ENCODE measurements at regions not wholly inside any gene's neighbourhood (a gene's known extent, or its start where the extent isn't known, plus 50 kb on each side); places are given as distances from the start of the nearest gene placed in this dataset.

DNA sequence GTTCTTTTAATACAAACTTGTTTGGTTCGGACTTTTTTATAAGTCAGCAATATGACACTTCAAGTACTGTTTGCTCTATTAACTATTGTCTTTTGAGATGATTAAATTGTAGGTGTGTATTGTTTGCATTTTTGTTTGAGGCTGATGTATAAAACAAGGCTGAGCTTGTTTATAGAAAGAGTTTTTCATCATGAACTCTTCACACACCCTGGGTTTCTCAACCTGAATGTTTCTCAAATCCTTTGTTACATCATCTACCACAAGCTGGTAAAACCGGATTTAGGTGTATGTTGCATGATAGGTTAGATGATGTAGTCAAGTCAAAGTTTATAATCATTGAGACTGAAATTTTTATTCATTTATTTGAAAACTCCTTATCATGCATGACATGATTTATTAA lies 335.2 kb upstream of the LRATD1 start:
- H3K27ac ChIP-seq = no peak overlapping the region
- TF ChIP-seq ZFX (IDR thresholded peaks at IDR 0.05) = no peak
- TF ChIP-seq, protein P1, sequence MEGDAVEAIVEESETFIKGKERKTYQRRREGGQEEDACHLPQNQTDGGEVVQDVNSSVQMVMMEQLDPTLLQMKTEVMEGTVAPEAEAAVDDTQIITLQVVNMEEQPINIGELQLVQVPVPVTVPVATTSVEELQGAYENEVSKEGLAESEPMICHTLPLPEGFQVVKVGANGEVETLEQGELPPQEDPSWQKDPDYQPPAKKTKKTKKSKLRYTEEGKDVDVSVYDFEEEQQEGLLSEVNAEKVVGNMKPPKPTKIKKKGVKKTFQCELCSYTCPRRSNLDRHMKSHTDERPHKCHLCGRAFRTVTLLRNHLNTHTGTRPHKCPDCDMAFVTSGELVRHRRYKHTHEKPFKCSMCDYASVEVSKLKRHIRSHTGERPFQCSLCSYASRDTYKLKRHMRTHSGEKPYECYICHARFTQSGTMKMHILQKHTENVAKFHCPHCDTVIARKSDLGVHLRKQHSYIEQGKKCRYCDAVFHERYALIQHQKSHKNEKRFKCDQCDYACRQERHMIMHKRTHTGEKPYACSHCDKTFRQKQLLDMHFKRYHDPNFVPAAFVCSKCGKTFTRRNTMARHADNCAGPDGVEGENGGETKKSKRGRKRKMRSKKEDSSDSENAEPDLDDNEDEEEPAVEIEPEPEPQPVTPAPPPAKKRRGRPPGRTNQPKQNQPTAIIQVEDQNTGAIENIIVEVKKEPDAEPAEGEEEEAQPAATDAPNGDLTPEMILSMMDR (conservative IDR thresholded peaks at IDR 0.05) = no peak

DNA sequence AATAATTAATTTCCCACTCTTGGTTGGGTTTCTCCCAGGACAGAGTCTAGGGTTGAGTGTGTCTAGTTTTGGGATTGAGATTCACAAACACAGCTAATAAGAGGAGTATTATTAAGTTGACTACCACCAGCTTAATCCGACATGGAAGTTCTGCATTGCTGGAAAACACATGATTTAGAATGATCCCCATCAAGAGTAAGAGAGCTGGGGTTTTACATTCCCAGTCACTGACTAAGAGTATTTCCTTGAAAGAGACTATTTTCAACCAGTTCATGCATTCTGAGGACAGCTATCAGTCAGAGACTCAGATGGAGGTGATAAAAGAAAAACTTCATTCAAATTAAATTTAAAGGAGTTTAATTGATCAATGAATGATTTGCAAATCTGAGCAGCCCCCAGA lies 334.6 kb upstream of the LRATD1 start:
- no peak overlapping the region for H3K27ac ChIP-seq
- no peak for TF ChIP-seq ZFX (IDR thresholded peaks at IDR 0.05)
- TF ChIP-seq, protein P1 (conservative IDR thresholded peaks at IDR 0.05) = no peak

DNA sequence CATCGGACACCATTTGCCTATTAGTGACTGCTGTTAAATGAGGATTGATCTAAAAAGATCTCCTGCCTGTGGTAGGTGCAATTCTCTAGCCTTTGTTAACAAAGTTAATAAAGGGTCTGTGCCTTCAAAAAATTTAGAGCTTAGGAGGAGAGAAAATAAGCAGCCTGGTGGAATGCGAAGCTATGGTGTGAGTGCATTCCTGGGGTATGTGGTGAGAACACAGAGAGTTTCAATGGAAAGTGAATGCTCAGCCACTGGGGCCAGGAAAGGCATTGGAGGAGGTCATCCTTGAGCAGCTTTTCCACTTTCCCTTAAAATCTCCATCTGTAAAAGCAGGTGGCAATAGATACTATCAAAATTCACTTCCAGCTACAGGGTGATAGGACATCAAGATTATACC lies 331.2 kb upstream of the LRATD1 start:
- TF ChIP-seq, protein P1 (conservative IDR thresholded peaks at IDR 0.05) = no peak
- no peak for TF ChIP-seq ZFX (IDR thresholded peaks at IDR 0.05)
- H3K27ac ChIP-seq = no peak overlapping the region

DNA sequence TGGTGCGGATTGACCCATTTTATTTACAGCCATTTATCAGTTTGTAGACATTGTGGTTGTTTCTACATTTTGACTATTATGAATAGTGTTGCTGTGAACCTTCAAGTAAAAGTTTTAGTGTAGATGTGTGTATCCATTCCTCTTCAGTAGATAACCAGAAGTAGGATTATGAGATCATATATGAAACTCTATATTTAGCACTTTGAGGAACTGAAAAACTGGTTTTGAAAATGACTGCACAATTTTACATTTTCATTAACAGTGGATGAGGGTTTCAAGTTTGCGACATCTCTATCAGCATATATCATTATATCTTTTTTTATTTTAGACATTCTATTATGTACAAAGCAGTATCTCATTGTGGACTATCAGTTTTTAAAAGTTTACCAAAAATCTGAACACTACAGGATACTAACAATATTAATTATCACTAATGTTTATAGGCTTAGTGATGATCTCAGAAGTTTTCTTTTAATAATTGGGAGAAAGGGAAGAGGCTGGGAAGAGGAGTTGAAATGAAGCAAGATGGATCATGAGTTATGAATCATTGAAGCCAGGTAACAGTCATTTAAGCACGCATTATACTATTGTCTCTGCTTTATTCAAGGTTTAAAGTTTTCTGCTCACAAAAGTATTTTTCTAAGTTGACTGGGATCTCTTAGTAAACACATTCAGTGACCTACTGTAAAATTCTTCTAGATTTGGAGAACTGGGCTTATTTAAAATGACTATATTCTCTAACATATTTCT lies 329.0 kb upstream of the LRATD1 start:
- TF ChIP-seq ZFX (IDR thresholded peaks at IDR 0.05) = no peak
- TF ChIP-seq, protein P1 (conservative IDR thresholded peaks at IDR 0.05) = no peak
- no peak overlapping the region for H3K27ac ChIP-seq

DNA sequence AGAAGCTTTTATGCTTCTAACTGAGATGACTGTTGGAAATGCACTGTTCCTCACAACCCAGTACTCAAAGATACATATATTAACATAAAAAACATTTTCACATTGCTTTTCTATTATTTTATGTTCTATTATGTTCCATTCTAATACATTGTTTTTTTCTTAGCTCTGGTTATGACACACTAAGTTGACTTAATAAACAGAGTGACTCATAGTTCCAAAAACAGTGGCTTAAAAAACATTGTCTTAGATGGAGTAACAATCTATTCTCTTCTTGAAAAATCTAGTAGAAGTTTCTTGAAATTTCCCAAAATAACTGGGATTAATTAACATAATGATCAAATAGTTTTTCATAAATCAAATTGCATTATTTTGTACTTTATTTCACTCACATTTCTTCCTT lies 328.2 kb upstream of the LRATD1 start:
- TF ChIP-seq, protein P1 (conservative IDR thresholded peaks at IDR 0.05) = no peak
- TF ChIP-seq ZFX (IDR thresholded peaks at IDR 0.05) = no peak
- H3K27ac ChIP-seq = no peak overlapping the region

DNA sequence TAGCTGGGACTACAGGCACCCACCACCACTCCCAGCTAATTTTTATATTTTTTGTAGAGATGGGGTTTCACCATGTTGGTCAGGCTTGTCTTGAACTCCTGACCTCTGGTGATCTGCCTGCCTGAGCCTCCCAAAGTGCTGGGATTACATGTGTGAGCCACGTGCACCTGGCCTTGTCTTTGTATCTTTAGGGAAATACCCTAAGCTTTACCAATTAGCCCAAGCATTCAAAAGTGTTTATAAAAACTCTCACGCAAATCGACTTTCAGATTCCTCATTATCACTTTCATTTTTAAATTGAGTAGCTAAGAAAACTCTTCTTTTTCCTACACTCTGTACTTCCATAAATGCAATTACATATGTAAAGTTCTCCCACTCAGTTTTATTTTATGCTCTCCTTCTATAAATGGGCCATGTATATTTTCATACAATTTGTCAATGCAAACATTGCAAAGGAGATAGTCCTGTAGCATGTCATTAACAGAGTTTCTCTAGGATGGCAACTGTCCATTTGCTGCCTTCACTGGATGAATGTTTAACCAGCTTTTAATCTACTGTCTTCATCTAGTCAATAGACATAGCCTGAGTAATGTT lies 326.2 kb upstream of the LRATD1 start:
- H3K27ac ChIP-seq = no peak overlapping the region
- no peak for TF ChIP-seq ZFX (IDR thresholded peaks at IDR 0.05)
- TF ChIP-seq, protein P1 (conservative IDR thresholded peaks at IDR 0.05) = no peak

DNA sequence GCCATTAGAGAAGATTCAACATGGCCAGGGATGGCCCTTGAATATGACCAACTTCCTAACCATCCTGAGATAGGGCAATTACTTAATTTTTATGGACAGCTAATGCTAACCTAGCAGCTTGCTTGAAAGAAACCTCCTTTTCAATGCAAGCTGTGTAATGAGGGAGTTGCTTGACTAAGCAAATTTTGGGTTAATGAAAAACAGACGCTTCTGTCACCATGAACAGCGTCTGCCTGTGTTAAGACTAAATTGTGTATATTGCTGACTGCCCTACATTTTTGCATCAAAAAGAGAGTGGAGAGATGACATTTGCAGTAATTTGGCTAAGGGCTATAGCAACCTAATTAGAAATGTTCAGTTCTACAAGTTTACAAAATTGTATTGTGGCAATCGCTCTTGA lies 319.2 kb upstream of the LRATD1 start:
- no peak for TF ChIP-seq ZFX (IDR thresholded peaks at IDR 0.05)
- TF ChIP-seq, protein P1 (conservative IDR thresholded peaks at IDR 0.05) = no peak
- H3K27ac ChIP-seq = no peak overlapping the region

Measured in C4-2B (cell line).